Anterior cingulate cortex (tissue), 58 donors: ENCODE measurements at regions not wholly inside any gene's neighbourhood (a gene's known extent, or its start where the extent isn't known, plus 50 kb on each side); places are given as distances from the start of the nearest gene placed in this dataset.

Experiments
- DNase-seq, 58 donors: peaks; one replicate each; lab custom pipeline; 2025; lab: John Stamatoyannopoulos, UW

GRCh38 chr2:195606179-195606578 lies 50.8 kb upstream of the SLC39A10 start:
- DNase-seq, result no peak

GRCh38 chr2:195604706-195605105 lies 52.3 kb upstream of the SLC39A10 start:
- no peak for DNase-seq

GRCh38 chr2:195603998-195604397 lies 53.0 kb upstream of the SLC39A10 start:
- no peak for DNase-seq

- no peak for DNase-seq
These were observed 53.6 kb upstream of the SLC39A10 start for GRCh38 chr2:195603408-195603807.

GRCh38 chr2:195602687-195603086 lies 54.3 kb upstream of the SLC39A10 start:
- no peak for DNase-seq

GRCh38 chr2:195601361-195601760 lies 55.7 kb upstream of the SLC39A10 start:
- DNase-seq, result no peak

GRCh38 chr2:195600778-195601177 lies 56.2 kb upstream of the SLC39A10 start:
- DNase-seq, result no peak

- no peak for DNase-seq
These were observed 60.2 kb upstream of the SLC39A10 start for GRCh38 chr2:195596840-195597239.

GRCh38 chr2:195595825-195596224 lies 61.2 kb upstream of the SLC39A10 start:
- DNase-seq, result no peak

- DNase-seq, result no peak
These were observed 61.9 kb upstream of the SLC39A10 start for GRCh38 chr2:195594919-195595694.

- no peak for DNase-seq
These were observed 62.8 kb upstream of the SLC39A10 start for GRCh38 chr2:195594248-195594647.

GRCh38 chr2:195592105-195592504 lies 64.9 kb upstream of the SLC39A10 start:
- peak in 1 of 58 donors; percentile 21 for DNase-seq

GRCh38 chr2:195590861-195591205 lies 66.2 kb upstream of the SLC39A10 start:
- DNase-seq, result no peak

GRCh38 chr2:195590199-195590860 lies 66.7 kb upstream of the SLC39A10 start:
- no peak for DNase-seq

GRCh38 chr2:195587966-195588365 lies 69.1 kb upstream of the SLC39A10 start:
- DNase-seq, result no peak

- no peak for DNase-seq
These were observed 70.8 kb upstream of the SLC39A10 start for GRCh38 chr2:195586062-195586714.

GRCh38 chr2:195582188-195582587 lies 74.8 kb upstream of the SLC39A10 start:
- DNase-seq, result no peak

- no peak for DNase-seq
These were observed 77.1 kb upstream of the SLC39A10 start for GRCh38 chr2:195579776-195580555.

GRCh38 chr2:195575879-195576401 lies 81.1 kb upstream of the SLC39A10 start:
- DNase-seq, result peak in 2 of 58 donors; percentile 9 to 10

- DNase-seq, result no peak
These were observed 82.0 kb upstream of the SLC39A10 start for GRCh38 chr2:195575016-195575415.

GRCh38 chr2:195574312-195574711 lies 82.7 kb upstream of the SLC39A10 start:
- DNase-seq, result no peak
